ENCODE measurements at regions not wholly inside any gene's neighbourhood (a gene's known extent, or its start where the extent isn't known, plus 50 kb on each side); places are given as distances from the start of the nearest gene placed in this dataset.

DNA sequence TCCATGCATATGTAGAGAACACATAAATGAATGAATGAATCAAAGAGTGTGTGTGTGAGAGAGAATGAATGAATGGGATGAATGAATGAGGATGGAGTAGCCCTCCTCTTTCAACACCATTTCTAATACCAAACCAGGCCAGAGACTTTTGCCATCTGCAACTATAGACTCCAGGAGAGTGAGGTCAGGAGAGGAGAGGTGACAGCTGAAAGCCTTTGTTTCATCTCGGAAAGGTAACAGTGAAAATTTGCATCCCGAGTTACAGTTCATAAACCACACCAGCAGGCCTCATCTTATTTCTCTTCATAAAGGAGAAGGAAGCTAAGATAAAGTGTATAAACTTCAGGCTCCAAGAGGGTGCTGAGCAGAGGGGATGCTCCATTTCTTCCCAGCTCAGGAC lies 255.3 kb upstream of the KLF4 start:
- TF ChIP-seq, protein P1, sequence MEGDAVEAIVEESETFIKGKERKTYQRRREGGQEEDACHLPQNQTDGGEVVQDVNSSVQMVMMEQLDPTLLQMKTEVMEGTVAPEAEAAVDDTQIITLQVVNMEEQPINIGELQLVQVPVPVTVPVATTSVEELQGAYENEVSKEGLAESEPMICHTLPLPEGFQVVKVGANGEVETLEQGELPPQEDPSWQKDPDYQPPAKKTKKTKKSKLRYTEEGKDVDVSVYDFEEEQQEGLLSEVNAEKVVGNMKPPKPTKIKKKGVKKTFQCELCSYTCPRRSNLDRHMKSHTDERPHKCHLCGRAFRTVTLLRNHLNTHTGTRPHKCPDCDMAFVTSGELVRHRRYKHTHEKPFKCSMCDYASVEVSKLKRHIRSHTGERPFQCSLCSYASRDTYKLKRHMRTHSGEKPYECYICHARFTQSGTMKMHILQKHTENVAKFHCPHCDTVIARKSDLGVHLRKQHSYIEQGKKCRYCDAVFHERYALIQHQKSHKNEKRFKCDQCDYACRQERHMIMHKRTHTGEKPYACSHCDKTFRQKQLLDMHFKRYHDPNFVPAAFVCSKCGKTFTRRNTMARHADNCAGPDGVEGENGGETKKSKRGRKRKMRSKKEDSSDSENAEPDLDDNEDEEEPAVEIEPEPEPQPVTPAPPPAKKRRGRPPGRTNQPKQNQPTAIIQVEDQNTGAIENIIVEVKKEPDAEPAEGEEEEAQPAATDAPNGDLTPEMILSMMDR (IDR thresholded peaks at IDR 0.05) = no peak
- TF ChIP-seq POLR2AphosphoS5 (IDR thresholded peaks at IDR 0.05; ENCODE audit: insufficient read depth in 1 of 2, low read depth in 1 of 2) (no peak), POLR2A (IDR thresholded peaks at IDR 0.05) (no peak)

All from vagina (tissue), 2 donors.